GM21381 (cell line): ENCODE measurements at regions not wholly inside any gene's neighbourhood (a gene's known extent, or its start where the extent isn't known, plus 50 kb on each side); places are given as distances from the start of the nearest gene placed in this dataset.
"Not testable (repeated sequence)": the region's sequence is repeated elsewhere in the genome, so short reads cannot be mapped to it uniquely, and the experiment has no call there.

Experiments
- ATAC-seq: cut with Tn5 transposase; IDR thresholded peaks from one replicate; pipeline ENCODE4 v1.9.1; 2021; ENCODE audit warnings: mild to moderate bottlenecking, moderate library complexity; ENCODE audit not compliant: unreplicated experiment

DNA sequence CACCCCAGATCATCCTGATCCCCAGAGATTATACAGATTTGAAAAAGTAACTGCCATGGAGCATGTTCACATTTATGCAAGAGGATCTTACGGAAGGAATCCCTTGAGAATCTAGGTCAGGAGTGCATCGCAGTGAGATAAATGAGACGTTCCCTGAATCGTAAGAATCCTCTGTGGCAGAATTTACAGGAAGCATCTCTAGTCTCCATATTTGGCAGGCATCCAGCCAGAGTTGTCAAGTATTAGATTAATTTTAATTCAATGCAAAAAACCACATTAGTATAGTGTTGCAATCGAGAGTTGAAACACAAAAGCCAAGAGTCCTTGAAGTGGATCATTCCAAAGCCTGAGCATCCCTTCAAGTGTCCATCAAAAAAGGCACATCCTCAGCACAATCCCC lies 100.8 kb downstream of the RRAGC start:
- no peak for ATAC-seq

- no peak for ATAC-seq
Measured at GRCh38 chr1:38746941-38747600, 112.5 kb downstream of the RRAGC start.

DNA sequence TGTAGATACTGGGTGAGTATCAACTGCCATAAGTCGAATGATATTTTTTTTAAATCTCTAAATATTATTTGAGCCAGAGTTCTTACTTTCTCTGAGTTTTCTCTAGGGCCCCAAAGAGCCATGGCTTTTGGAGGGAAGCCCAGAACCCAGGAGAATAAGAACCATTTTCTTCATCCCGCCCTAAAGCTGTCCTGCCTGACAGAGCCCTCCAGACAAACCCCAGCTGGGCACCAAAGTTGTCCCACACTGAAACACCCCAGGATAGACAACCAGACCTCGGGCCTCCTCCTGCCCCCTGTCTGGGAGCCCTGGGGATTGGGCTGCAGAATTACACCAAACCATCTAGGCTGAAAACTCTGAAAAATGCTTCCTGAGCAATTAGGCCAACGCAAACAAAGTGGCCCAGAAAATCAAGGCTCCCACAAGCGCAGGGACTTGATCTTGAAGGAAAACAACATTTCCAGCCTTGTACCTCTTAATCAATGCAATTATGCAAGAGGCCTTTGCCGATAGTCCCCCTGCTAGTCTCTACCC lies 113.1 kb downstream of the RRAGC start:
- no peak for ATAC-seq

DNA sequence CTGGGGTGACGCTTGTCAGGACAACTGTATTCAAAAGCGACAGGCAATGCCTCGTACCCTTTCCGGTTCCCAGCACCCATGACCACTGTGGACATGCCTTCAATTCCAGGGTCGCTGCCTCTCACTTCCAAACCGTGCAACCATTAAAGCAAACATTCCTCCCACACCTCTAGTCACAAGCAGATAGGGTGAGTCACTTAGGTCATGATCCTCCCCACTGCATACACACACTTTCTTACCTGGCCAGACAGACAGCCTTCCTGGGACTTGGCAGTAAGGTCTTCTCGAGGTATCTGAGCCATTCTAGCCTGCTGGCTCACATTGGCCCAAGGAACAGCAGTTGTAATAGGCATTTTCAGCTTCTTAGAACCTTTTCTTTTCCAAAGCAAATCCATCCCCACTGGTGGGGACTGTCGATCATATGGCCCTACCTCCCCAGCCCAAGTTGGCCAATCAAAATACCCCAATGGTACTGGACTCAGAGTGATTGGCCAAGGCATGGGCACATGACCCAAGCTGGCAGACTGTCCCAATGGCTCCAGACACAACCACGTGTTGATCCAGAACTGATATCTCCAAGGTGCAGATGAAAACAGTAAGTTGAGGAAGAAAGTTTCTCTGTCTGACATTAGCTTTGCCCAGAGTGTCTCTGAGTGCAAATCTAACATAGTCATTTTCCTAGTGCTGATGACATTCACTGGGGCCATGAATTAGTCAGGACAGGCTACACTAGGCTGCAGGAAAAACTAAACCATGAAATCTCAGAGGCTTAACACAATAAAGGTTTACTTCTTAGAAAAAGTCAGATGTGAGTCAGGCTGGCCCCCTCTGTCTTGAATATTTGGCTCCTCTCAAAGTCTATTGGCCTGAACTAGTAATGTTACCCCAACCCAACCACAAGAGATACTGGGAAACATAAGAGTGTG lies 113.8 kb downstream of the RRAGC start:
- ATAC-seq: no peak

- ATAC-seq: no peak
Measured at GRCh38 chr1:38744452-38745350, 114.9 kb downstream of the RRAGC start.

GRCh38 chr1:38743184-38743583 lies 116.4 kb downstream of the RRAGC start:
- ATAC-seq: no peak

GRCh38 chr1:38741341-38741740 lies 118.2 kb downstream of the RRAGC start:
- ATAC-seq: no peak

- no peak for ATAC-seq
Measured at GRCh38 chr1:38740487-38740886, 119.1 kb downstream of the RRAGC start.

- no peak for ATAC-seq
Measured at GRCh38 chr1:38738207-38738606, 121.4 kb downstream of the RRAGC start.

GRCh38 chr1:38736399-38736798 lies 123.2 kb downstream of the RRAGC start:
- ATAC-seq: no peak

DNA sequence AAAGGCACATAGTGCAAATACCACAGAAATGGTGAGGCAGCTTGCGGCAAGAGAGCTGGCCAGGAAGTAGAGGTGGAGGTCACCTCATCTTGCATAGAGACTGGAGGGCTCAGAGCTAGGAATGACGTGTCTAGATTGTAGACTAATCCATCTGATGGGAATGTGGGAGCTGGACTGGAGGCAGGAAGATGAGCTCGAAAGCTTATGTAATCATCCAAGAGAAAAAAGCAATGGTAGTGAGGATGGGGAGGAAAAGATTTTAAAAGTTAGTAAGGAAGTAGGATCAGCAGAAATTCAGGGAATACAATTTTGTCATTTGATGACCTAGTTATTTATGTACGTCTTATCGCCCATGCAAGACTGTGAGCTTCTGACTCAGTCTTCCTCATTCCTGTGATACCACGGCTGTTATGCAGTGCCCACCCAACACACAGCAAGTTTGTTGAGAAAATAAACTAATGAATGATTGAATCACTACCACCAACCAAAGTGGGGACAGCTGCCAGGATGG lies 123.9 kb downstream of the RRAGC start:
- ATAC-seq: no peak

GRCh38 chr1:38733761-38734160 lies 125.8 kb downstream of the RRAGC start:
- no peak for ATAC-seq

- ATAC-seq: no peak
Measured at GRCh38 chr1:38730511-38731397, 128.8 kb downstream of the RRAGC start.

- ATAC-seq: no peak
Measured at GRCh38 chr1:38728585-38728908, 131.0 kb downstream of the RRAGC start.

GRCh38 chr1:38727684-38728584 lies 131.6 kb downstream of the RRAGC start:
- ATAC-seq: no peak

- ATAC-seq: not testable (repeated sequence)
Measured at GRCh38 chr1:38725321-38725961, 134.1 kb downstream of the RRAGC start.

DNA sequence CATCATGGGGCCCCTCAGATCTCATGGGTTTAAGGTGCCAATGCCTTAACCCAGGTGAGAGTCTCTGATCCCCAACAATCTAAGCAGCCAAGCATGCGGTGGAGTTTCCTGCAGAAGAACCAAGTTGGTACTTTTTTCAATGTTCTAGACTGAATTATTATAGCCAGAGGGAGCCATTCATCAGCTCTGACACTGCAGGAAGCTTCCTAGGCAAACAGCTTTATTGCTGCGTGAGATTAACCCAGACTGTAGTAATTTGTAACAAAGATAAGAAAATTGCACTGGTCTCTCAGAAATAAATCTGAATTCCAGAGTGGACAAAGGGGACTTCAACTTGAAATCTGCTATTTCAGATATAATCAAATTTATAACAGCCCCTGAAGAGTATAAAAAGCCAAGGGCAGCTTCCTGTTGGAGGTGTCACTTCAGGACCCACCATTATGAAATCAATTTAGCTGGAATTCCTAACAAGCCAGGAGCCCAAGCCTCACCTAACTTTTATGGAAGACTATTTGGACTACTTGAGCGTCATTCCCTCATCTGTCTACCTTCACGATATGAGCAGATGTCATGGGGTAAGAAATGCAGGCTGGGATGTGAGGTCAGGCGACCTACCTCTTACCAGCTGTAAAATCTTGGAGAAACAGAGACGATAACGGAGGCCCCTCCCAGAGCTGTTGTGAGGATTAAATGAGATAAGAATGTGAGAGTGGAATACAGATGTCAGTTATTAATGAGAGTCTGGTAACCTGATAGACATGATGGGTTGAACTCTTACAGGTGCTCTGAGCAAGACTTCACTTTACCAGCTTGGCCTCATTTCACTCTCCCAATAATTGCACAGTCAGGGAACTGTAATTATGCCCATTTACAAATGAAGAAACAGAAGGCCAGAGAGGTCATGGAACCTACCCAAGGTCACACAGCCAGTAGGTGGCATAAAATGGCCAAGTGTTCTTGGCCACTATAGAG lies 135.1 kb downstream of the RRAGC start:
- no peak for ATAC-seq
